SK-N-SH (cell line): ENCODE measurements at regions not wholly inside any gene's neighbourhood (a gene's known extent, or its start where the extent isn't known, plus 50 kb on each side); places are given as distances from the start of the nearest gene placed in this dataset.

Experiments
- CTCF ChIA-PET: fragments of 300-600, 350-600 bp; formaldehyde crosslinking; extraction: SDS; loops from one replicate; lab custom pipeline; 2021; lab: Yijun Ruan, JAX
- POLR2A ChIA-PET: fragments of 350-600 bp; sonication (Branson Sonifier 250); formaldehyde crosslinking; extraction: SDS; loops from one replicate; lab custom pipeline; 2020; ENCODE audit warnings: antibody characterized with exemption, inconsistent platforms; lab: Yijun Ruan, JAX
- DNase-seq: peaks from one replicate; pipeline ENCODE4 v3.0.0; 2012
- H2AFZ ChIP-seq: fragments of 200-600 bp; sonication (generic); 2 replicates; pipeline ENCODE4 v1.8.1; 2016; ENCODE audit warnings: antibody characterized with exemption, mild to moderate bottlenecking, low read depth
- H3F3A ChIP-seq: fragments of 200-600 bp; sonication (generic); replicated peaks from 2 replicates; pipeline ENCODE3; 2016; ENCODE audit warnings: antibody characterized with exemption, mild to moderate bottlenecking; ENCODE audit not compliant: insufficient read depth
- H3K27ac ChIP-seq, 2 experiments: fragments of 200-500 bp in 1 of 2; fragments of 200-600 bp in 1 of 2; sonication (Bioruptor generic) in 1 of 2; sonication (generic), shearing (Covaris generic) in 1 of 2; 2 replicates each; pipeline versions ENCODE4 v1.5.1 to v1.6.1; 2014 to 2016; ENCODE audit warnings: low read depth in 2 of 2, inconsistent platforms in 1 of 2, low read length in 1 of 2, mild to moderate bottlenecking in 1 of 2, mixed read lengths in 1 of 2
- H3K27me3 ChIP-seq: fragments of 200-600 bp; sonication (generic), shearing (Covaris generic); 2 replicates; pipeline ENCODE4 v1.6.1; 2016; ENCODE audit warnings: mixed run types; ENCODE audit not compliant: insufficient read depth
- H3K36me3 ChIP-seq, 2 experiments: fragments of 200-500 bp in 1 of 2; fragments of 200-600 bp in 1 of 2; sonication (Bioruptor generic) in 1 of 2; sonication (generic) in 1 of 2; replicated peaks in 1 of 2; 2 replicates each; pipeline versions ENCODE3 to v1.5.1; 2014 to 2016; ENCODE audit warnings: low read length in 1 of 2, mild to moderate bottlenecking in 1 of 2; ENCODE audit not compliant: insufficient read depth in 2 of 2, control insufficient read depth in 1 of 2
- H3K4me1 ChIP-seq, 2 experiments: fragments of 200-500 bp in 1 of 2; fragments of 200-600 bp in 1 of 2; sonication (Bioruptor generic) in 1 of 2; sonication (generic), shearing (Covaris generic) in 1 of 2; 2 replicates each; pipeline versions ENCODE4 v1.5.1 to v1.6.1; 2014 to 2016; ENCODE audit warnings: low read depth in 1 of 2, low read length in 1 of 2, mixed run types in 1 of 2; ENCODE audit not compliant: insufficient read depth in 2 of 2, control insufficient read depth in 1 of 2
- H3K4me2 ChIP-seq: fragments of 200-600 bp; sonication (generic), shearing (Covaris generic); 2 replicates; pipeline ENCODE4 v1.6.1; 2017; ENCODE audit warnings: mixed run types
- H3K4me3 ChIP-seq, 2 experiments: fragments of 200-500 bp in 1 of 2; fragments of 200-600 bp in 1 of 2; sonication (Bioruptor generic) in 1 of 2; sonication (generic), shearing (Covaris generic) in 1 of 2; 2 replicates each; pipeline versions ENCODE4 v1.5.1 to v1.8.1; 2014 to 2016; ENCODE audit warnings: low read depth in 2 of 2, inconsistent platforms in 1 of 2, low read length in 1 of 2, mild to moderate bottlenecking in 1 of 2, mixed read lengths in 1 of 2, moderate library complexity in 1 of 2
- H3K79me2 ChIP-seq: fragments of 200-600 bp; sonication (generic); 2 replicates; pipeline ENCODE4 v1.8.1; 2017; ENCODE audit warnings: mild to moderate bottlenecking; ENCODE audit not compliant: insufficient read depth
- H3K9ac ChIP-seq: fragments of 200-600 bp; sonication (generic); 2 replicates; pipeline ENCODE4 v1.6.1; 2017; ENCODE audit warnings: mixed run types
- H3K9me2 ChIP-seq: fragments of 200-600 bp; sonication (generic); 2 replicates; pipeline ENCODE4 v1.6.1; 2017; ENCODE audit warnings: mixed run types
- H3K9me3 ChIP-seq: fragments of 200-600 bp; sonication (generic); 2 replicates; pipeline ENCODE4 v1.6.1; 2017; ENCODE audit warnings: mixed run types, mild to moderate bottlenecking, moderate library complexity
- H4K20me1 ChIP-seq: fragments of 200-600 bp; sonication (generic); 2 replicates; pipeline ENCODE4 v1.6.1; 2017; ENCODE audit warnings: mild to moderate bottlenecking, mixed run types; ENCODE audit not compliant: insufficient read depth
- CHD2 ChIP-seq: fragments of 150-350 bp; IDR thresholded peaks from 2 replicates; pipeline ENCODE4 v1.6.1; 2018; ENCODE audit warnings: low read length; ENCODE audit not compliant: partially characterized antibody
- FOSL2 ChIP-seq: IDR thresholded peaks from 2 replicates; pipeline ENCODE4 v1.4.0; 2012; ENCODE audit warnings: low read depth, mild to moderate bottlenecking, moderate library complexity, borderline replicate concordance
- FOXM1 ChIP-seq: IDR thresholded peaks from 2 replicates; pipeline ENCODE4 v1.4.0; 2012; ENCODE audit warnings: low read depth, mild to moderate bottlenecking
- GATA2 ChIP-seq: sonication (generic); formaldehyde crosslinking; IDR thresholded peaks from 2 replicates; pipeline ENCODE4 v1.5.0; 2020; ENCODE audit warnings: mild to moderate bottlenecking, missing genetic modification reagents
- JUND ChIP-seq: IDR thresholded peaks from 2 replicates; pipeline ENCODE4 v1.4.0; 2012
- MAX ChIP-seq: IDR thresholded peaks from 2 replicates; pipeline ENCODE4 v1.4.0; 2012; ENCODE audit warnings: low read depth
- MXI1 ChIP-seq: IDR thresholded peaks from 2 replicates; pipeline ENCODE4 v1.6.1; 2012; ENCODE audit warnings: mild to moderate bottlenecking, low read depth, low read length, improper control_type of control experiment
- PBX3 ChIP-seq: IDR thresholded peaks from 2 replicates; pipeline ENCODE4; 2012
- POLR2AphosphoS5 ChIP-seq: IDR thresholded peaks from 2 replicates; pipeline ENCODE4 v1.6.1; 2012; ENCODE audit warnings: low read depth, low read length
- RCOR1 ChIP-seq: fragments of 150-350 bp; IDR thresholded peaks from 2 replicates; pipeline ENCODE4 v1.6.1; 2017; ENCODE audit warnings: antibody characterized with exemption, low read length
- REST ChIP-seq: IDR thresholded peaks from 2 replicates; pipeline ENCODE4 v1.6.1; 2012; ENCODE audit warnings: mild to moderate bottlenecking, low read depth, low read length, moderate library complexity
- RXRA ChIP-seq: IDR thresholded peaks from 2 replicates; pipeline ENCODE4 v1.4.0; 2012; ENCODE audit warnings: low read depth, mild to moderate bottlenecking, borderline replicate concordance
- SIN3A ChIP-seq: IDR thresholded peaks from 2 replicates; pipeline ENCODE4 v1.6.1; 2012; ENCODE audit warnings: low read depth, mild to moderate bottlenecking, low read length, moderate library complexity, borderline replicate concordance
- SMC3 ChIP-seq: IDR thresholded peaks from 2 replicates; pipeline ENCODE4 v1.6.1; 2012; ENCODE audit warnings: low read depth, low read length, improper control_type of control experiment
- TAF1 ChIP-seq: IDR thresholded peaks from 2 replicates; pipeline ENCODE4 v1.6.1; 2012; ENCODE audit warnings: low read depth, mild to moderate bottlenecking, low read length, moderate library complexity, borderline replicate concordance
- TEAD4 ChIP-seq: IDR thresholded peaks from 2 replicates; pipeline ENCODE4 v1.4.0; 2012; ENCODE audit warnings: mild to moderate bottlenecking, borderline replicate concordance; ENCODE audit not compliant: insufficient read depth
- USF2 ChIP-seq: fragments of 150-350 bp; IDR thresholded peaks from 2 replicates; pipeline ENCODE4 v1.6.1; 2017; ENCODE audit warnings: antibody characterized with exemption, low read length, low read depth, borderline replicate concordance
- YY1 ChIP-seq: IDR thresholded peaks from 2 replicates; pipeline ENCODE4 v1.4.0; 2012; ENCODE audit warnings: low read depth, mild to moderate bottlenecking
- WGBS: methylation state at CpG from one replicate; pipeline ENCODE4 v1.1.6; 2017; ENCODE audit warnings: low lambda C conversion rate; 5-methylcytosine and 5-hydroxymethylcytosine counted together

GRCh38 chr4:26141051-26141721 is 179.6 kb upstream of the RBPJ start:
- Histone ChIP-seq H2AFZ (no peak overlapping the region), H3K9ac (no peak overlapping the region), H3K79me2 (no peaks in the 10 kb centered on the region), H3F3A (no peaks in the 10 kb centered on the region), H3K9me2 (no peaks in the 10 kb centered on the region), H3K27me3 (no peaks in the 10 kb centered on the region), H3K27ac (no peak overlapping the region), H3K4me1 (peaks cover 0 to 5% of the 10 kb centered on the region in 2 experiments; a peak in 1 of 4 replicates), H3K36me3 (no peaks in the 10 kb centered on the region), H3K4me3 (no peak overlapping the region), H4K20me1 (no peaks in the 10 kb centered on the region), H3K9me3 (no peaks in the 10 kb centered on the region), H3K4me2 (no peak overlapping the region)
- 80% methylated on average over 7 of the region's 8 CpGs for WGBS
- no peak for DNase-seq
- ChIA-PET CTCF (no interaction called here), POLR2A (no interaction called here)
- TF ChIP-seq FOXM1 (no peak), TEAD4 (no peak), MXI1 (no peak), PBX3 (no peak), MAX (no peak), SMC3 (no peak), JUND (no peak), CHD2 (no peak), USF2 (no peak), SIN3A (no peak), YY1 (no peak)

- H3F3A ChIP-seq, result no peaks in the 10 kb centered on the region
- peaks cover 0 to 5% of the 10 kb centered on the region in 2 experiments; a peak in 1 of 4 replicates for H3K4me1 ChIP-seq
- DNase-seq, result no peak
- no peak overlapping the region for H2AFZ ChIP-seq
- H3K36me3 ChIP-seq, result no peaks in the 10 kb centered on the region
- no peak overlapping the region for H3K27ac ChIP-seq
- no peaks in the 10 kb centered on the region; the same call in 1 of the 2 replicates for H3K27me3 ChIP-seq
- POLR2A ChIA-PET, result no interaction called here
- CTCF ChIA-PET, result interaction anchor here (1.1 kb wide), 1 partner anchor 20 kb away, joined by 7 read pairs; no protein-coding TSS in a partner anchor
- no peaks in the 10 kb centered on the region for H3K9me2 ChIP-seq
- H3K79me2 ChIP-seq, result no peaks in the 10 kb centered on the region
- H3K9ac ChIP-seq, result no peak overlapping the region
- H4K20me1 ChIP-seq, result no peaks in the 10 kb centered on the region
- H3K4me3 ChIP-seq, result no peak overlapping the region
- no peaks in the 10 kb centered on the region for H3K9me3 ChIP-seq
- 68% methylated on average over 8 of the region's 8 CpGs for WGBS
- no peak overlapping the region for H3K4me2 ChIP-seq
- TF ChIP-seq TAF1 (no peak), FOSL2 (no peak), RCOR1 (no peak), YY1 (no peak), SMC3 (no peak), REST (no peak), JUND (no peak), RXRA (no peak), GATA2 (CRISPR knock-in tag) (no peak), MAX (no peak), POLR2AphosphoS5 (no peak)
Measured at GRCh38 chr4:26141911-26142638, 178.7 kb upstream of the RBPJ start.
